HG03045 (cell line): ENCODE measurements at regions not wholly inside any gene's neighbourhood (a gene's known extent, or its start where the extent isn't known, plus 50 kb on each side); places are given as distances from the start of the nearest gene placed in this dataset.

Source experiments
- ATAC-seq: cut with Tn5 transposase; IDR thresholded peaks from one replicate; pipeline ENCODE4 v1.9.1; 2021; ENCODE audit warnings: mild to moderate bottlenecking, moderate library complexity; ENCODE audit not compliant: unreplicated experiment

DNA sequence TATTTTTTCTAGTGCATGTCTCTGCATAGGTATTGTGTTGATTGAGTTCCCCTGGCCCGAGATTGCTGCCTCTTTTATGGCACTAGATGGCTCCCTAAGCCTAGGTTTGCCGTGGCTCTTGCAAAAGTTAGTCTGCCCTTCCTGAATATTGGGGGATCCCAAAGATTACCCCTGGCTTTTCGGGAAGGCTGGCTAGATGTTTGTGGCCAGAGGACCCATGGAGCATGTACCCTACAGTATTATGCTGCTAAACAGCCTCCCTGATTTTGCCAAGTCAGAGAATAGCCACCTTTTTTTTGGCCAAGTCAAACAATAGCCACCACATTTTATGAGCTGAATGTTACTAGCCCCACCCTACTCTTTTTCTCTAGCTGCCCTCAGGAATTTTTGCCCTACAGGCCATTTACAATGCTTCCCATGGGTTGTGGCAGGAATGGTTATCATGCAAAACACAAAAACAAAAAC lies 343.2 kb downstream of the OLFM3 start:
- ATAC-seq, result no peak

DNA sequence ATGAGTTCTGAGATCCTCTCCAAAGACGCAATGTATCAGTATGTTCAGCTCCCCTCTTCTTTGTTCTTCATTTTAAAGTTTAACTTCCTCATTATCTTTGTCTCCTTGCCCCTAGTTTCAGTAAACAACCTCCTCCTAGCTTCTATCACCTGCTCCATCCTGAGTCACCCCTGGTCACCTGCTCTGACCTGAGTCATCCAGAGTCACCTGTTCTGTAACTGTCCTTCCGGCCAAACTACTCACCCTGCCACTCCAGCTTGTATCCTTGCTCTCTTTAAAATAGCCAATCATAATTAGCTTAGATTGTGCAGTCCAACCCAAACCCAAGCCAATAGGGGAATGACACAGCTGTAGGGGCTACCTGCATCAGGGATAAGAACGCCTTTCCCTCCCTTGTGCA lies 332.0 kb downstream of the OLFM3 start:
- ATAC-seq, result no peak

DNA sequence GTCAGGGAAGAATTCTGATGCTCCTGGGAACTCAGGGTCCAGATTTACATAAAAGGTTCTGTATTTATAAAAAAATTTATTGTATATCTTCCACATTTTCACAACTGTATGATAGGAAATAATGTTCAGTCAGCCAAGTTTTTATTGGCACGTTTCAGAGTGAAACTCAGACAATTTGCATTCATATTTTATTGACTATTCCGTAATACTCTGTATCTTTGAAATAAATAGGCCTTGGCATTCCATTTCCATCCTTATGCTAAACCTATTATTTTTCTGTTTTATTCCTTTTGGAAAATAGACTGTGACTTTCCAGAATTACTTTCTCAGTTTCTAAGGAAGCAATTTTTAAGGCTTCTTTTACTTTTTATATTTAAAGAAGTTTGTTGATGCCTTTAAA lies 329.0 kb downstream of the OLFM3 start:
- no peak for ATAC-seq

DNA sequence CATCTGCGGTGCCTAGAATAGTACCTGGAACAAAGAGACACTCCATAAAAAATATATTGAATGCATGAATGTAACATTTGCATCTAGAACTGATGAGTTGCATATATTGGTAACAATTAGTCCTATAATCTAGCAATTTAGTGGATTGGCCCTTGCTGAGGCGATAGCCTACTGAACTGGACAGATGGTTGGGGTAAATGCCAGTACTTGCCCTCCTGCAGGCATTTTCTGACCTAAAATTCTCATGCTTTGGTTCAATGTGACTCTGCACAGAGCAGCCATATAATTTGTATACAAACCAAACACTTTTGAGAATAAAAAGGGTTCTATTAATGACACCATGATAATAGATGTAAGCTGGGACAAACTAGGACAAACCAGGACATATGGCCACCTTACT lies 313.6 kb downstream of the OLFM3 start:
- no peak for ATAC-seq

DNA sequence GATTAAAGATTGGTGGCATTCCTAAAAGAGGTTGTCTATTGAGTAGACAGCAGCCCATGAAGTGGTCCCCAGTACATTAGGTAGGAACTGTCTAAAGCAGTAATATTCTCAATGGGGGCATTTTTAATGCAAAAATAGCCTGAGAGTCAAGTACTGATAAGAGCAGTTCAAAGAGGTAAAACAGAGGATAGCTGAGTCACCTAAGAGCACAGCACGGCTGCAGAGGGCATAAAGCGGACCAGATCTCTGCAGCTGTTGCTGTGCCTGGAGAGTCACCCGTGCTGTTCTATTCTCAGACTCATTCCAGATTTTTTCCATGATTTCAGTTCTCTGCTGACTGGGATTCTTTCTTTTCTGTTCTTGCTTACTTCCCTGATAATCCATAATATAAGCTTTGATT lies 313.2 kb downstream of the OLFM3 start:
- no peak for ATAC-seq

DNA sequence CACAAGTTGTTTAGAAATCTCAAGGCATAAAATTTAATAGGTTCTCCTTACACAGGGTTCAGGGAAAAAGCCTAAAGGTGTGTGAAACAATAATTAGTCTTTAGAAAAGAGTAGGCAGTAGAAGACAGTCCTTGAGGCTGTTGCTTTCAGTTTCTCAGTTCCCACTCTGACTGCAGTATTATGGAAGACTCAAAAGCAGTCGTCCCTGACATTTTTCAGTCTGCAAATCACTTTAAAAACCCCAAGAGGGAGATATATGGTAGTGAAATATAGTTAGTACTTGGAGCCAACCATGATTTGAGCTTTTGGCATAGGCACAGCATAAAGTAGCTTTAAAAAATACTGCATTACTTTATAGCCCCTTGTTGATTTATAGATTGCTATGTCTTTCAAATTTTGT lies 299.7 kb downstream of the OLFM3 start:
- no peak for ATAC-seq

DNA sequence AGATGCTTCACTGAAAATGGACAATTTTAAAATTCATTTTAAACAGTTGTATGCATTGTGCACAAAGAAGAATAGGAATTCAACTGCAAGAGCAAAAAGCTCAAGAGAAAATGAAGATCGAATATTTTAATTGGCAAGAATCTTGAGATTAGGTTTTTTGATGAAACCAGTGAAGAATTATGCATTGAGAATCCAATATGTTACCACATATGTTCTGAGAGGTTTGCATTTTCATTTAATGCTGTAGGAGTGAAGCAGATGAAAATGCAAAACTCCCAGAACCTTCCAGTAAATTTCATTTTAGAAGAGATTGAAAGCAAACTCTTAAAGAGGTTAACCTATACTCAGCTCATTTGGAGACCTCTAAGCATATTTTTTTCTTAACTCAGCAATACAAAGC lies 298.0 kb downstream of the OLFM3 start:
- ATAC-seq, result no peak

DNA sequence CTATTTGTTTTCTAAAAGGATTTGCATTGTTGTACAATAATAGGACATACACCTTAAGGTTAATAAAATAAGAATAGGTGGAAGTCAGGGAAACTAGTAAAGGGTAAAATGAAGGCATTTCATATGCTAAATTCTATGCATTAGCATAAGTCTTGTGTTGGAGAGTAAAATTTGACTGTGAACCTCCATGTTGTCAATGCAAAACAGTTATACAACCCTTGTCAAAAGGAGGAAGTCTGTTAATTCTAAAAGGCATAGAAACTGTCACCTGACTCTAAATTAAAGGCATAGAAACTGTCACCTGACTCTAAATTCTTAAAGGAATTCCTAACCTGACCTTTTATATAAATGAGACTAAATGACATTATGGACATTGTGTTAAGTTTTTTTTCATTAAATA lies 291.8 kb downstream of the OLFM3 start:
- no peak for ATAC-seq

DNA sequence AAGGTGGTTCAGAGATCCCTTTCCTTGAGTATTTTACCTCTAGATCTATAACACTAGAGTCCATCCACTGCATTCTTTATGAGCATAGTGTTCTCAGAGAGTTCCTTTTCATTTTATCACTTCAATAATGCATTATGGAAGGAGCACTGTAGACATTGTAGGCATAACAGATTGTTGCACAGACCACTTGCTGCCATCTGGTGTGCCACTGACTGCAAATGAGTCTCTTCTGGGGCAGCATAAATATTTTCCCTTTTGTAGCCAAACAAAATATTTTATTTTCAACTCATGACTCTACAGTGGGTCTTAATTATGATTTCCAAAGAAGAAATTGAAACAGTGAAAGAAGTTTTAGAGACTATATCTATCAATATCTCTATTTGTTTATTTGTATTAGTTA lies 290.4 kb downstream of the OLFM3 start:
- ATAC-seq, result no peak

DNA sequence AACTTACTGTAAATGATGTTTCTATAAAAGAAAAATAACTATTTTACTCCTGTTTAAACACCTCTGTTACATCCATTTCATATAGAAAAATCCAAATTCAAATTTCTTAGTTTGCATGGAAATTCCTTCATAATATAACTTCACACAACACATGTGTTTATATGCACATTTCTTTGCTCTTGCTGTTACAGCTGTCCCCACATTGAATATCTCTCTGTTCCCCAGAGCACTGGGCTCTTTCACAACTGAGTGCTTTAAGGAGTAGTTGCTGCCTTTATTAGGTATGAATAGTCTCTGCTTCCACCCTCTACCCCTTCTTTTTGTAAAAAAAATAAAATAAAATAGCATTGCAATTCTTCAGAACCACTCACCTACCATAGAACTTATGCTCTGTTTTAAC lies 287.0 kb downstream of the OLFM3 start:
- no peak for ATAC-seq

DNA sequence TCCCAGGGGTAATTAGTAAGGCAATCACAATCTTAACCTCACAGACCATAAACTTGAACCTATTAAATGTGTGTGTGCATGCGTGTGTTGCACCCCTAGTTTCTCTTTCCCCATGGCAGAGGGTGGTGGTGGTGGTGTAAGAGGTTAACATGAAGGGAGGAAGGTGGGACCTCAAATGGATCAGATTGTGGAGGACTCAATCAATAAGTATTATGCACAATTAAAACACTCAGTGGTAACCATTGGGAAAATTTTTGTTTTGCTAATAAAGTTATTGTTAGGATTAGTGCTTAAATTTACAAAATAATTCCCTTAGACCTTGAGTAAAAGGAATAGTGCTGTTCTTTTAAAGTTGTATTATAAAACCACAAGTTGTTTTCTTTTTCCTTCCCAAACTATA lies 283.0 kb downstream of the OLFM3 start:
- ATAC-seq, result no peak

DNA sequence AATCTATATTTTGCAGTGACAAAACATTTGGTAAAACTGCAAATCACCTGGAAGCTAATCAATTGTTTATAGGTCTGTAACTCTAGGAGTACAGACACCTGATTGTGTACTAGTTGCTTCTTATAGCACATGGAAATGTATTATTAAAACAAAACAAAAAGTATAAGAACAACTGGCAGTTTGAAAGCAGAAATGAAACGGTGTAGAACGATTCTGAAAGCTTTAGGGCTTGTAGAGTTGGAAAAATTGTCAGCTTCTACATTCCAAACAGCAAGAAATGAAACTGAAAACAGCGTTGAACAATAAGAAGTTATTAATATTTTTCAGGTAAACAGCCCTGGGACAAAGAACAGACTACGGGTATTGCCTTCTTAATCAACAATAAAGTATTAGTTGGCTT lies 273.3 kb downstream of the OLFM3 start:
- ATAC-seq, result no peak

DNA sequence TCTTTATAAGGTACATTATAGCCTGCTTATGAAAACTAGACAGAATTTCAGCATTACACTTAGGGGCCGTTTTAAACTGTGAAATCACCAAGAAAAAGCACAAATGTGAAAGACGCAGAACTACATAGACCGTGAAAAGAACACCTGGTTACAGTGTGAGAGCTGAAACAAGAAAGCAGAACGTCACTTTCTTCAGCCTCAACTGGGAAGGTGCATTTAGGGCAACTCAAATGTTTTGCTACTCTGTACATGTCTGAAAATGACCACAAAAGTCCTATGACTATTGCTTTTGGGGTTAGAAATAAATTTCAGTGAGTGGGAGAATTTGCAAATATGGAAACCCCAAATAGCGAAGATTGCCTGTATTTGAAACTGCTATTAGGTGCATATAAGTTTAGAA lies 268.7 kb downstream of the OLFM3 start:
- no peak for ATAC-seq

DNA sequence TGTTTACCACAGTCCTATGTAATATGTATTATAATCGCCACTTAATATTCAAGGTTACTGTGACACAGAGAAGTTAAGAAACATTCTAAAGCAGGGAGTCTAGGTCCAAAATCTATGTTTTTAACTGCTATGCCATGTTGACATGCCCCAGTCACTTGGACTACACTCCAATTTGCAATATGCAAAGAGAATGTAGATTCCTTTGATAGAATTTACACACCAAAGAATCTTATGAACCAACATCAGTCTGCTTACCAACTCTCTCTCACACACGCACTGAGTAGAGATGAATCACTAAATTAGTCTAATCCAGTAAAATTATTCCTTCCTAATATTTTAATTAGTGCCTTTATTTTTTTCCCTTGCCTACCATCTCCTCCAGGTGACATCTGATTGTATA lies 266.2 kb downstream of the OLFM3 start:
- ATAC-seq, result no peak

DNA sequence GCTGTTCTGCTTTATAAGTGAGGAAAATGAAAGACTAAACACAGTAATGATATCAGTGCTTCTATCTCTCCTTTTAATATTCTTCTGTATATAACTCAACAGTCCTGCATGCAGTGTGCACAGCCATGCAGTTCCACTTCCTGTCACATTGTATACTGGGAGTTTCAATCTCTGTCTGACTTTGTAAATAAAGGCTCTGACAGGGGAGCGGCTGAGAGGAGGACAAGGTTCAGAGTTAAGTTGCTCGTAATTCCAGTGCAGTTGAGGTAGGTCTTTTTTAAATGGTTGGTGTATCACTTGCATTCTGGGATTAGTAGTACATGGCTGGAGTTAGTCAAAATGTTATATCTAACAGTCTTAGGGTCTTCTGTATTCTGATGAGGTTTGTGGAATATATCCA lies 264.5 kb downstream of the OLFM3 start:
- no peak for ATAC-seq

DNA sequence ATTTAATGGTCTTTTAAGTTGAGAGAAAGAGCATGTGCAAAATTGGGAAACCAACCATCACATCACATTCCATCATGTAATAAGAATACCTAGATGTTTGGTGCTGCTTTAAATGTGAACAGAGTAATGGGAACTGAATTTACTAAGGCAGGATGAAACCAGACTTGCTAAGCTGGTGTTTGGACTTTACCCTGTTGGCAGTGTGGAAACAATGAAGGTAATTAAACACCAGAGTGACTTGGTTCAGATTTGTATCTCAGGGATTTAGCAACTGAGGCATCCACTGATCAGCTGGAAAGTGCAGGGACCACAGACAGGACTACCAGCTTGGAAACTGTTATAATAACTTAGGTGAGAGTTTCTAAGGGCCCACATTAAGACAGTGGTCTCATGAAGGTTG lies 263.4 kb downstream of the OLFM3 start:
- no peak for ATAC-seq

DNA sequence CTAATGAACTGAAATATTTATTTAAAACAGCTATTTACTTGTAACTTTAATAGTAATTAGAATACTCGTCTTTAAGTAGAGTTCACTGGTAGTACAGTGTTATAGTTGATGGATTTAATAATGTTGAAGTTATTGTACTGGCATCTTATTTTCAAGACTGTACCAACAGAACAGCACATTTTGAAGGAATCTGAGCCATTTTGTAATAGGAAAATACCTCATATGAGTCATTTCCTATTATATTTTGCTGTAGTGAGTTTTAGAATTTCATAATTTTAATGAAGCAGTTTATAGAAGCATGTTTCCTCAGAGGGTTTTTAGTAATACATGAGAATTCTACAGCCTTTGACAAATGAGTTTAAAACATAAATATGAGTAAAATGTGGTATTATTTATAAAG lies 258.3 kb downstream of the OLFM3 start:
- no peak for ATAC-seq

DNA sequence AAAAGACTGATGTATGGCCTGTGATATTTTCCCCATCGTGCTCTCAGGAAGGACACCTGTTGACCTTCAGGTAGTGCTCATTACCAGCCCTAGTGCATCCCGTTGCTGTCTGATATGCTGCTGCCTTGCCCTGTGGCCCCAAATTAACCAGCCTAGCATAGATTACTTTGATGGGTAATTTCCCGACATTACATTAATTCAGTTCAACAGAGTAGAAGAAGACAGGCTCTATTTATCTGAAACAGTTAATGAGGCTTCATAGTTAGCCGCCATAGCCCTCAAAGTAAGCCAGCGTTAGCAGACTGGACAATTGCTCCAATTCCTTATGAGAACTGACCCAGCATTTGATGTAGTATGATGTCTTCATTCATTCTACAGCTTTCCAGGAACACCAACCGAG lies 257.6 kb downstream of the OLFM3 start:
- no peak for ATAC-seq

DNA sequence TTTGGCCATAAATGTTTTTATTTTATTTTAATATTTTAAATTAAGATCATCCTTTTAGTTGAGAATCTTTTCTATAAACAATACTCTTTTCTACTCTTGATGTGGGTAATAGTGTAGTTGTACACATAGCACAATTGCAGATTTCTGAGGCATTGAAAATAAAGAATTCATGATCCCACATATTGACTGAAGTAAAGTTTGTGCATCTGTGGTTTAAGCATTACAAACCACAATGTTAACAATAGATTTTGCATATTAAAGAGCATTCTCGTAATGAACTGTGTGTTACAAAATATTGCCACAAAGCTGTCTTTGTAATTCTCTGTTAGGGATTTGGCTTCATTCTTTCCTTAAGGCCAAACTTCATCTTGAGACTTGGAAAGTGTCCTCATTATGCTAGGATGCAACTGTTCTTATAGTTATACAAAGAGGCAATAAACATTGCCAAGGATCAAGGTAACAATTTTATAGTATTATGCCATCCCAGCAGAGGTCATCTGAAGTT lies 256.8 kb downstream of the OLFM3 start:
- no peak for ATAC-seq

DNA sequence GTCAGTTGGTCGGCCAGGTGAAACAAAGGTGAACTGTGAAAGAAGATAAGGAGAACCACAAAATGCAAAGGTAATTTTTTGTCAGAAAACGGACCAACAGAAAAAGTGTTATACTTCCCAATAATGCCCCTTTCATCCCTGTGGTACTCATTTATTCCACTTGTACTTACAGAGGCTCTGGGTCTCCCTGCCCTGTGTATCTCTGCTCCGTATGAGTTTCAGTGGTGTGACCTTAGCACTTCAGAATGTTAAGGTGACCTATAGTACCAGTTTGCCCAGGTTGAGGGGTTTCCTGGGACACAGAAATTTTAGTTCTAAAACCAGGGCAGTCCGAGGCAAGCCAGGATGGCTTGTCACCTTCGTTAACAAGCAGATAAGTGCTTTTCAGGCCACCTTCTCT lies 254.8 kb downstream of the OLFM3 start:
- no peak for ATAC-seq

DNA sequence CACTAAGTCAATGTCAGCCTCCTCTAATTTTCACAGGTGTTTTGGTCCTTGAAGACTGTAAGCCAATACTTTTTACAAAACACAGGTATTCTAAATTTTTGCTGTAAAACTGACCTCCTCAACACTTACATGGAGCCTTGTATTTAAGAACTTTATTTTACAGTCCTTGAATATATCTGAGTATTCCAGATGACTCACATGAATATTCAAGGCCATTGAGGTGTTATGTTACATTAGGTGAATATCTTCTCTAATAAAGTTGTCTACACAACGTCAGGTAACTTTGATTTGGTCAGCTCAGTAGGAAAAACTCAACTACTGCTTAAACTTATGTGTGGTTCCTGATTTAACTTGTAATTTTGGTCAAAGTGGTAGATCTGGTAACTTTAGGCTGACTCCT lies 254.2 kb downstream of the OLFM3 start:
- ATAC-seq, result no peak

DNA sequence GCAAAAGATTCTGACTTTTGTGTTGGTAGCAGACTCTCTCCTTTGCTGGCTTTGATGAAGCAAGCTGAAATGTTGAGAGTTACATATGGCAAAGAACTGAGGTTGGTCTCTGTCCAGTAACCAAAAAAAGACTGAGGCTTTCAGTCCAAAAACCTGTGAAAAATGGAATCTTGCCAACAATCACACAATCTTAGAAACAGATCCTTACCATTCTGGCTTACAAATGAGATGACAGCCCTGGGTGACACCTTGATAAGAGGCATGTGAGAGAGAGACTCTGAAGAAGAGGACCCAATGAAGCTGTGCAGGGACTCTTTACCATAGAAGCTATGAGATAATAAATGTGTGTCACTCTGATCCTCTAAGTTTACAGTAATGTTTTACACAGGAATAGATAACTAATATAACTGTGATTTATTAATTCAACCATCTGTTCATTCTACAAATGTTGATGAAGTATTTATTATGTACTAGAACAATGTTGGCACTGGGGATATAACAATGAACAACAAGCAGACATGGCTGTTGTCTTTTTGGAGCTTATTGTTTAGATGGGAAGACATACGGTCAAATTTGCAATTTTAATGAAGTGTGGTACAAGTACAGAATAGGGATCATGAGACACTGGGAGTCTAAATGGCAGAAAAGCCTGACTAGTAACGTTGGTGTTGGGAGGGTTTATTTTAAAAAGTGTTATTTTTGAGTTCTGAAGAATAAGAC lies 251.0 kb downstream of the OLFM3 start:
- ATAC-seq, result no peak

DNA sequence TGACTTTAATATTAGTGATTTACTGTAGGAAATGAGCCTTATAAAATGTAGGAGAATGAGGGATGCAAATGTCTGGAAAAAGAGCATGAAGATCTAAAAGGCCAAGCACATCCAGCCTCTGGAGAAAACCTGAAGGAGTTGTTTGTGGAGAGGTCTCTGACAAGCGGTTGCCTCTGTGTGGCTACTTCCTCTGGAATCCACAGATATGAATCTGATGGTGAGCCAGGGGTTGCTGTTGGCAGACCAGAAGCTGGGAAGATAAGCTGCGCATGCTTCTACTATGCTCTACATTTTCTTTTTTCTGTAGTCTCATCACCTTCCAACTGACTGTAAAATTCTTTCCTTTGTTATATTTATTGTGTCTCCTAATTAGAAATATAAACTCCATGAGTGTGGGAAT lies 248.6 kb downstream of the OLFM3 start:
- no peak for ATAC-seq
